ENCODE measurements at regions not wholly inside any gene's neighbourhood (a gene's known extent, or its start where the extent isn't known, plus 50 kb on each side); places are given as distances from the start of the nearest gene placed in this dataset.

DNA sequence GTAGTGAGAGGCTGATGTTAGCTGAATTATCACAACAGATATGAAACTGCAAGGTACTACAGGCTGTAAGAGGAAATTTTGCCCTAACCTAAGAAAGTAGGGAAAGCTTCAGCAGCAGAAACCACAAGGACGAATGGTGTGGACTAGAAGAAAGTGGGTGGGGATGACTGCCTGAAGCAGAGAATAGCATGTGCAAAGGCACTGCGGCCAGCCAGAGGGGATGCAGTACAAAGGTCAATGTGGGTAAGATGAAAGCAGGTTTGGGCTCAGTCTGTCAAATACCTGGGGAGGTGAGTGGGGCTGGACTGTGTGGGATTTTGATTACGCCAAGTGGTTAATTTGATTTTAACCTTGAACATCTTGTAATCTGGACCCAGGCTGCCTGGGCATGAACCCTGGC, 199.3 kb upstream of the GALNT2 start:
- H3F3A ChIP-seq (replicated peaks; ENCODE audit: insufficient read depth), result no peaks in the 10 kb centered on the region
- H4K20me1 ChIP-seq (ENCODE audit: insufficient read depth), result no peaks in the 10 kb centered on the region
- no peak overlapping the region for H3K27ac ChIP-seq (ENCODE audit: low read depth in 2 of 2, low read length in 1 of 2)
- H3K4me1 ChIP-seq (ENCODE audit: control insufficient read depth in 1 of 2, insufficient read depth in 2 of 2, low read depth in 1 of 2, low read length in 1 of 2), result no peaks in the 10 kb centered on the region
- ChIA-PET CTCF (no interaction called here), POLR2A (no interaction called here)
- no peak overlapping the region for H3K9ac ChIP-seq
- no peak overlapping the region for H3K4me2 ChIP-seq
- no peaks in the 10 kb centered on the region for H3K79me2 ChIP-seq (ENCODE audit: insufficient read depth)
- 54% methylated on average over 3 of the region's 3 CpGs for WGBS (ENCODE audit: low lambda C conversion rate)
- no peaks in the 10 kb centered on the region for H3K36me3 ChIP-seq (replicated peaks in 1 of 2; ENCODE audit: control insufficient read depth in 1 of 2, insufficient read depth in 2 of 2, low read length in 1 of 2)
- no peak overlapping the region for H3K4me3 ChIP-seq (ENCODE audit: low read depth in 2 of 2, low read length in 1 of 2)
- no peak for DNase-seq
- H3K9me2 ChIP-seq, result no peaks in the 10 kb centered on the region
- no peaks in the 10 kb centered on the region for H3K9me3 ChIP-seq
- no peaks in the 10 kb centered on the region for H3K27me3 ChIP-seq (ENCODE audit: insufficient read depth)
- no peak for TF ChIP-seq FOXJ3 (CRISPR knock-in tag; IDR thresholded peaks at IDR 0.05)
- TF ChIP-seq CHD2 (IDR thresholded peaks at IDR 0.05; ENCODE audit: low read length, partially characterized antibody), result no peak
- no peak for TF ChIP-seq RFX5 (IDR thresholded peaks at IDR 0.05; ENCODE audit: low read length)
- TF ChIP-seq POLR2AphosphoS5 (IDR thresholded peaks at IDR 0.05; ENCODE audit: low read depth, low read length), result no peak
- no peak for TF ChIP-seq GABPA (IDR thresholded peaks at IDR 0.05; ENCODE audit: low read depth)
- no peak for TF ChIP-seq TCF12 (IDR thresholded peaks at IDR 0.05)
- TF ChIP-seq TEAD4 (IDR thresholded peaks at IDR 0.05; ENCODE audit: borderline replicate concordance, insufficient read depth), result no peak
- TF ChIP-seq IRF3 (IDR thresholded peaks at IDR 0.05; ENCODE audit: low read depth, low read length), result no peak
- H2AFZ ChIP-seq (ENCODE audit: low read depth), result no peak overlapping the region

DNA sequence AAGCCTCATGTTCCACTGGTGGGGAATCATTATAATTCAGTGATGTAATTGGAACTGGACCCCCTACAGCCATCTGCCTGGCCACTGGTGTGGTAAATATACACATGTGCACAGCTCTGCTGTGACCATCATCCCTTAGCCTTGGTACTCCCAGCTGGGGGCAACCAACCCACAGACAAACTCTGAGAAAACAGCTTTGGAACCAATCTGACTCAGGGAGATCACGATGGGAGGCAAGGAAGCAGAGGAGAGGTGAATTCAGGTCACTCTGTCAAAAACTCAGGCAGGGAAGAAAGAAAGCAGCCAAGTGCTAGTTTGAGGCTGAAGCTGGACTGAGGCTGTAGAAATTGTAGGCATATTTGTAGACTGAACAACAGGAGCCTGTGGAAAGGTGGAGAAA, 197.8 kb upstream of the GALNT2 start:
- H3K4me2 ChIP-seq, result no peak overlapping the region
- no peak overlapping the region for H3K4me3 ChIP-seq (ENCODE audit: low read depth in 2 of 2, low read length in 1 of 2)
- no peak overlapping the region for H3K9ac ChIP-seq
- CTCF ChIA-PET, result no interaction called here
- 7% methylated on average over 1 of the region's 1 CpG for WGBS (ENCODE audit: low lambda C conversion rate)
- DNase-seq, result no peak
- H3K36me3 ChIP-seq (replicated peaks in 1 of 2; ENCODE audit: control insufficient read depth in 1 of 2, insufficient read depth in 2 of 2, low read length in 1 of 2), result no peaks in the 10 kb centered on the region
- no peaks in the 10 kb centered on the region for H3K9me3 ChIP-seq
- no peaks in the 10 kb centered on the region for H3K4me1 ChIP-seq (ENCODE audit: control insufficient read depth in 1 of 2, insufficient read depth in 2 of 2, low read depth in 1 of 2, low read length in 1 of 2)
- H3K27me3 ChIP-seq (ENCODE audit: insufficient read depth), result no peaks in the 10 kb centered on the region
- POLR2A ChIA-PET, result no interaction called here
- no peak overlapping the region for H3K27ac ChIP-seq (ENCODE audit: low read depth in 2 of 2, low read length in 1 of 2)
- H2AFZ ChIP-seq (ENCODE audit: low read depth), result no peak overlapping the region
- H3K79me2 ChIP-seq (ENCODE audit: insufficient read depth), result no peaks in the 10 kb centered on the region
- H4K20me1 ChIP-seq (ENCODE audit: insufficient read depth), result no peaks in the 10 kb centered on the region
- no peaks in the 10 kb centered on the region for H3F3A ChIP-seq (replicated peaks; ENCODE audit: insufficient read depth)
- no peaks in the 10 kb centered on the region for H3K9me2 ChIP-seq
- TF ChIP-seq RCOR1 (IDR thresholded peaks at IDR 0.05; ENCODE audit: low read length) (no peak), GABPA (IDR thresholded peaks at IDR 0.05; ENCODE audit: low read depth) (no peak), FOXM1 (IDR thresholded peaks at IDR 0.05; ENCODE audit: low read depth) (no peak)

GRCh38 chr1:229869687-229870086, 197.4 kb upstream of the GALNT2 start:
- H3K79me2 ChIP-seq (ENCODE audit: insufficient read depth), result no peaks in the 10 kb centered on the region
- no peak overlapping the region for H3K4me2 ChIP-seq
- no peaks in the 10 kb centered on the region for H4K20me1 ChIP-seq (ENCODE audit: insufficient read depth)
- no peak overlapping the region for H3K9ac ChIP-seq
- CTCF ChIA-PET, result no interaction called here
- H3K4me1 ChIP-seq (ENCODE audit: control insufficient read depth in 1 of 2, insufficient read depth in 2 of 2, low read depth in 1 of 2, low read length in 1 of 2), result no peaks in the 10 kb centered on the region
- no peak overlapping the region for H2AFZ ChIP-seq (ENCODE audit: low read depth)
- TF ChIP-seq, protein P1, sequence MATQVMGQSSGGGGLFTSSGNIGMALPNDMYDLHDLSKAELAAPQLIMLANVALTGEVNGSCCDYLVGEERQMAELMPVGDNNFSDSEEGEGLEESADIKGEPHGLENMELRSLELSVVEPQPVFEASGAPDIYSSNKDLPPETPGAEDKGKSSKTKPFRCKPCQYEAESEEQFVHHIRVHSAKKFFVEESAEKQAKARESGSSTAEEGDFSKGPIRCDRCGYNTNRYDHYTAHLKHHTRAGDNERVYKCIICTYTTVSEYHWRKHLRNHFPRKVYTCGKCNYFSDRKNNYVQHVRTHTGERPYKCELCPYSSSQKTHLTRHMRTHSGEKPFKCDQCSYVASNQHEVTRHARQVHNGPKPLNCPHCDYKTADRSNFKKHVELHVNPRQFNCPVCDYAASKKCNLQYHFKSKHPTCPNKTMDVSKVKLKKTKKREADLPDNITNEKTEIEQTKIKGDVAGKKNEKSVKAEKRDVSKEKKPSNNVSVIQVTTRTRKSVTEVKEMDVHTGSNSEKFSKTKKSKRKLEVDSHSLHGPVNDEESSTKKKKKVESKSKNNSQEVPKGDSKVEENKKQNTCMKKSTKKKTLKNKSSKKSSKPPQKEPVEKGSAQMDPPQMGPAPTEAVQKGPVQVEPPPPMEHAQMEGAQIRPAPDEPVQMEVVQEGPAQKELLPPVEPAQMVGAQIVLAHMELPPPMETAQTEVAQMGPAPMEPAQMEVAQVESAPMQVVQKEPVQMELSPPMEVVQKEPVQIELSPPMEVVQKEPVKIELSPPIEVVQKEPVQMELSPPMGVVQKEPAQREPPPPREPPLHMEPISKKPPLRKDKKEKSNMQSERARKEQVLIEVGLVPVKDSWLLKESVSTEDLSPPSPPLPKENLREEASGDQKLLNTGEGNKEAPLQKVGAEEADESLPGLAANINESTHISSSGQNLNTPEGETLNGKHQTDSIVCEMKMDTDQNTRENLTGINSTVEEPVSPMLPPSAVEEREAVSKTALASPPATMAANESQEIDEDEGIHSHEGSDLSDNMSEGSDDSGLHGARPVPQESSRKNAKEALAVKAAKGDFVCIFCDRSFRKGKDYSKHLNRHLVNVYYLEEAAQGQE (IDR thresholded peaks at IDR 0.05; ENCODE audit: low read depth, low read length), result no peak
- TF ChIP-seq FOXM1 (IDR thresholded peaks at IDR 0.05; ENCODE audit: low read depth), result no peak
- no peak for TF ChIP-seq RAD21 (IDR thresholded peaks at IDR 0.05; ENCODE audit: low read length)
- TF ChIP-seq, protein P2, sequence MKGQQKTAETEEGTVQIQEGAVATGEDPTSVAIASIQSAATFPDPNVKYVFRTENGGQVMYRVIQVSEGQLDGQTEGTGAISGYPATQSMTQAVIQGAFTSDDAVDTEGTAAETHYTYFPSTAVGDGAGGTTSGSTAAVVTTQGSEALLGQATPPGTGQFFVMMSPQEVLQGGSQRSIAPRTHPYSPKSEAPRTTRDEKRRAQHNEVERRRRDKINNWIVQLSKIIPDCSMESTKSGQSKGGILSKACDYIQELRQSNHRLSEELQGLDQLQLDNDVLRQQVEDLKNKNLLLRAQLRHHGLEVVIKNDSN (IDR thresholded peaks at IDR 0.05; ENCODE audit: borderline replicate concordance, low read depth), result no peak
- WGBS (ENCODE audit: low lambda C conversion rate), result 35% methylated on average over 4 of the region's 4 CpGs
- H3K36me3 ChIP-seq (replicated peaks in 1 of 2; ENCODE audit: control insufficient read depth in 1 of 2, insufficient read depth in 2 of 2, low read length in 1 of 2), result no peaks in the 10 kb centered on the region
- H3K27me3 ChIP-seq (ENCODE audit: insufficient read depth), result no peaks in the 10 kb centered on the region
- no peaks in the 10 kb centered on the region for H3K9me3 ChIP-seq
- no peaks in the 10 kb centered on the region for H3F3A ChIP-seq (replicated peaks; ENCODE audit: insufficient read depth)
- DNase-seq, result no peak
- no peak overlapping the region for H3K4me3 ChIP-seq (ENCODE audit: low read depth in 2 of 2, low read length in 1 of 2)
- POLR2A ChIA-PET, result no interaction called here
- H3K27ac ChIP-seq (ENCODE audit: low read depth in 2 of 2, low read length in 1 of 2), result no peak overlapping the region
- H3K9me2 ChIP-seq, result no peaks in the 10 kb centered on the region

Measured in SK-N-SH (cell line).